ENCODE measurements at regions not wholly inside any gene's neighbourhood (a gene's known extent, or its start where the extent isn't known, plus 50 kb on each side); places are given as distances from the start of the nearest gene placed in this dataset.
"Not testable (repeated sequence)": the region's sequence is repeated elsewhere in the genome, so short reads cannot be mapped to it uniquely, and the experiment has no call there.

DNA sequence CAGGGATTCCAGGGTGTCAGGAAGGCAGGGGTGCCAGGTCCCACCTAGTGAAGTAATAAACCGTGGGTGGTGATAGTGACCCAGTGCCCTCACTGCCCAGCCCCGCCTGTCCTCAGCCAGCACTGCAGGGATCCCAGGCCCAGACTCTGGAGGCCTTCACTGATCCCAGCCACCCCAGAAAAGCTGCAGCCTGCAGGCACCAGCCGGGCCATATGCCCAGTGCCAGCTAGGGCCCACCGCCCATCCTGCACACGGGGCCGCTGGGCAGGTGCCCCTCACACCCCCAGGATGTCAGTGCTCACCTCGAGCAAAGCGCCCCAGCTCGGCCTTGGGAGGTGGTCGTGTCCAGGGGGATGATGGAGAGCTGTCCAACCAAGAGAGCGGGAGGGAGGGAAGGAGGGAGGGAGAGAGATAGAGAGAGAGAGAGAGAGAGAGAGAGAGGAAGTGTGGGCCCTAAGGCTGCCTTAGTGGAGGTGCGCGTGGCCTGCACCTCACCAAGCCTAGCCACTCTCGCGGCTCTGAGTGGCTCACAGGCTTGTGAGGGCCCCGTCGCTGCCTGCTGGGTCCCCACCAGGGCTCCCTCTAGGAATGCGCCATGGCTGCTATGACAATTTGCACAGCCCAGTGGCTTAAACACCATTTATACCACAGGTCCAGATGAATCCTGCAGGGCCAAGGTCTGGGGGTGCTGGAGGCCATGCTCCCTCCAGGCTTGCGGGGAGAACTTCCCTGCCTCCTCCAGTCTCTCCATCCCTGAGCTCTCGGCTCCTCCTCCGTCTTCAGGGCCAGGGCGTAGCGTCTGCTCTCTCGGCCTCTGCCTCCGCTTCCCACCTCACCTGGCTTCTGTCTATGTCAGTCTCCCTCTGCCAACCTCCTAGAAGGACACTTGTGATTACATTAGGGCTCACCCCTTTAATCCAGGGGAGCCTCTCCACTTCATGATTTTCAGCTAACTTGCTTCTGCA, 401.0 kb downstream of the TMEM121 start:
- intact Hi-C loops (cut with DNase I) = no loop called here
- DNase-seq (peak; percentile 33), ATAC-seq (no peak)
- Histone ChIP-seq H3K36me3 (no peaks in the 10 kb centered on the region), H3K4me1 (no peaks in the 10 kb centered on the region), H3K27ac (no peak overlapping the region), H3K4me3 (no peak overlapping the region), H3K9me3 (peaks cover 5% of the 10 kb centered on the region), H3K27me3 (ENCODE audit: low read depth) (peaks cover 6% of the 10 kb centered on the region)
- TF ChIP-seq, protein P1, sequence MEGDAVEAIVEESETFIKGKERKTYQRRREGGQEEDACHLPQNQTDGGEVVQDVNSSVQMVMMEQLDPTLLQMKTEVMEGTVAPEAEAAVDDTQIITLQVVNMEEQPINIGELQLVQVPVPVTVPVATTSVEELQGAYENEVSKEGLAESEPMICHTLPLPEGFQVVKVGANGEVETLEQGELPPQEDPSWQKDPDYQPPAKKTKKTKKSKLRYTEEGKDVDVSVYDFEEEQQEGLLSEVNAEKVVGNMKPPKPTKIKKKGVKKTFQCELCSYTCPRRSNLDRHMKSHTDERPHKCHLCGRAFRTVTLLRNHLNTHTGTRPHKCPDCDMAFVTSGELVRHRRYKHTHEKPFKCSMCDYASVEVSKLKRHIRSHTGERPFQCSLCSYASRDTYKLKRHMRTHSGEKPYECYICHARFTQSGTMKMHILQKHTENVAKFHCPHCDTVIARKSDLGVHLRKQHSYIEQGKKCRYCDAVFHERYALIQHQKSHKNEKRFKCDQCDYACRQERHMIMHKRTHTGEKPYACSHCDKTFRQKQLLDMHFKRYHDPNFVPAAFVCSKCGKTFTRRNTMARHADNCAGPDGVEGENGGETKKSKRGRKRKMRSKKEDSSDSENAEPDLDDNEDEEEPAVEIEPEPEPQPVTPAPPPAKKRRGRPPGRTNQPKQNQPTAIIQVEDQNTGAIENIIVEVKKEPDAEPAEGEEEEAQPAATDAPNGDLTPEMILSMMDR (IDR thresholded peaks at IDR 0.05) = no peak

DNA sequence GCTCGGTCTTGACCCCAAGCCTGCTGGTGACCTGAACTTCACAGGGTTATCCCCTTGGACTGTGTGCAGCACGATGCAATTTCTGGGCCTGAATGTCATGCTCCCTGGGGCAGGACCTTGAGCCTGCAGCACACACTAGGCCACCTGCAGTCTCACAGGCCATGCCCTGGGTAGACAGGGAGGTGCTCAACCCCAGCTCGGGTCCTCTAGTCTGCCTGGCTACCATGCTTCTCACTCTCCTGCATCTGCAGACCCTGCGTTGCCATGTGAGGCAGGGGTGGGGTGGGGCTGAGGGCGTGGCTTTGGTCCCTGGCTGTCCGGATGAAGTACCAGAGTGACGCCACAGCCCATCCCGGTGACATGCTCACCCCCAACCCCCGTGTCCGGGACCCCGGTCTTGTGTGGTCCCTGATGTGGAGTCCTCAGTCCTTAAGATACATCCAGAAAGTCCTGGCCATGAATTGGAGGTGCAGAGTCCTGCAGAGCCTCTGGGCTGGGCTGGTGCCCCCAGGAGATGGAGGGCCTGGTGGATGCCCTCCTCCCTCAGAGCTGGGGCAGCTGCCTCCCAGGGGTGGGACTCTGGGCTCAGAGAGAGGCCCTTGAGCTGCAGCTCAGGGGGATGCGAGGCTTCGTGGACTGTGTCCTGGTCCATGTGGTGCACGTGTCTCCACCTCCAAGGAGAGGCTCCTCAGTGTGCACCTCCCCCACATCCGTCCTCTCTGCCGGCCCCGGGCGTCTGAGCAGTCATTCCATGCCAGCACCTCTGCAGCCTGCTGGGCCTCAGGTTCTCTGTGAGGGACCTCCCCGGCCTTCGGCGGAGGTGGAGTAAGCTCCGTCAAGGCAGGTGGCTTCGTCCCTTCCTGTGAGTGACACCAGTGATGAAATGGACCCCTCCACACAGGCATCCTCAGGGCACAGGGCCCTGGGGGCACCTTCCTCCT, 402.1 kb downstream of the TMEM121 start:
- H3K4me3 ChIP-seq; H3K9me3 ChIP-seq; H3K27me3 ChIP-seq (ENCODE audit: low read depth); H3K4me1 ChIP-seq; H3K36me3 ChIP-seq; intact Hi-C loops (cut with DNase I); H3K27ac ChIP-seq: not testable (repeated sequence)
- ATAC-seq = peak; percentile 9 to 19
- DNase-seq = peak; percentile 37

DNA sequence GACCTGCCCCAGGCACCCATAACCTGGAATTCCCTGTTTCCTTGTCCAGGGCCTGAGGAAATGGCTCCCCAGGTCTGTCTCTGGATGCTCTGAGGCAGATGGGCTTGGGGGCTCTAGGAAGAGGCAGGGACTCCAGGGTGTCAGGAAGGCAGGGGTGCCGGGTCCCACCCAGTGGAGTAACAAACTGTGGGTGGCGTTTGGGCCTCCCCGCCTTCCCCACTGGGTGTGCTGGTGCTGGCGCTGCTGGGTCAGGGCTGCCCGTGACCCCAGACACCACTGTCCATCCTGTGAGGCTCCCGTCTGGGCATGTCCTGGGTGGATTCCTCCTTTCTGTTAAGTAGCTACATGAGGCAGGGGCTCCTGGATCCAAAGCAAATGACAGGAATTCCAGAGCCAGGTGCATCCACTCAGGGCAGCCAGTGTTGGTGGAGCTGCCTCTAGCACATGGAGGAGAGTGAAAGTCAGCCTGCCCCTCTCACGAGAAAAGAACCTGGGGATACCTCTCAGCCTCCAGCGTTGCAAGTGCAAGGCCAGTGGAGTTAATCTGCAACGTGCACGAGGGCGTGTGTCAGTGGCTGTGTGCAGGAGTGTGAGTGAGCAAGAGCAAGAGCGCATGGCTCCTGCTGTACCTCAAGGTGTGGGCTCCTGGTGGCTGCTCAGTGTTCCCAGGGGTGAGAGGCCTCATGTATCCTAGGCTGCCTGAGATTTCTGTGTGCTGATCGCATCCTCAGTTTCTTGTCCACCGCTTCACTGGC, 403.1 kb downstream of the TMEM121 start:
- ATAC-seq (peak in 1 of 2 donors; percentile 7), DNase-seq (peak; percentile 25)
- H3K4me3 ChIP-seq = no peak overlapping the region
- H3K27me3 ChIP-seq (ENCODE audit: low read depth) = peaks cover 6% of the 10 kb centered on the region
- H3K27ac ChIP-seq = no peak overlapping the region
- no peaks in the 10 kb centered on the region for H3K4me1 ChIP-seq
- H3K36me3 ChIP-seq = no peaks in the 10 kb centered on the region
- H3K9me3 ChIP-seq = no peaks in the 10 kb centered on the region
- intact Hi-C loops (cut with DNase I) = no loop called here
- TF ChIP-seq, protein P1 (IDR thresholded peaks at IDR 0.05) = no peak

DNA sequence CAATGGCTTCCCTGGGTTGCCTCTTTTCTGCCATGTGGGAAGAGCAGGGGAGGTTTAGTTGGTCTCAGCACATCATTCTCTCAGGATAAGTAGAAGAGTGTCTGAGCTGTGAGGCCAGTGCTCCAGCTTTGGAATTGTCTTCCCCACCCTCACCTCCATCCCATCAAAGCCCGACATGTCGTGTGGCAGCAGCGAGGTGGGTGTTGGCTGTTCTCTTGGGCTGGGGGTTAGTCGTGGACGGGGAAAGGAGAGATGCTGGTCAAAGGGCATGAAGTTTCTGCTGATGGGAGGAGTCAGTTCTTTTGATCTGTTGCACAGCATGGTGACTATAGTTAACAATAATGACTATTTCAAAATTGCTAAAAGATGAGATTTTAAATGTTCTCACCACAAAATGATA, 404.2 kb downstream of the TMEM121 start:
- no peak overlapping the region for H3K4me3 ChIP-seq
- H3K9me3 ChIP-seq = peaks cover 5% of the 10 kb centered on the region
- H3K27me3 ChIP-seq (ENCODE audit: low read depth) = peaks cover 6% of the 10 kb centered on the region
- ATAC-seq = no peak
- intact Hi-C loops (cut with DNase I) = no loop called here
- no peak overlapping the region for H3K27ac ChIP-seq
- no peaks in the 10 kb centered on the region for H3K36me3 ChIP-seq
- TF ChIP-seq, protein P1 (IDR thresholded peaks at IDR 0.05) = no peak
- no peaks in the 10 kb centered on the region for H3K4me1 ChIP-seq
- no peak for DNase-seq

DNA sequence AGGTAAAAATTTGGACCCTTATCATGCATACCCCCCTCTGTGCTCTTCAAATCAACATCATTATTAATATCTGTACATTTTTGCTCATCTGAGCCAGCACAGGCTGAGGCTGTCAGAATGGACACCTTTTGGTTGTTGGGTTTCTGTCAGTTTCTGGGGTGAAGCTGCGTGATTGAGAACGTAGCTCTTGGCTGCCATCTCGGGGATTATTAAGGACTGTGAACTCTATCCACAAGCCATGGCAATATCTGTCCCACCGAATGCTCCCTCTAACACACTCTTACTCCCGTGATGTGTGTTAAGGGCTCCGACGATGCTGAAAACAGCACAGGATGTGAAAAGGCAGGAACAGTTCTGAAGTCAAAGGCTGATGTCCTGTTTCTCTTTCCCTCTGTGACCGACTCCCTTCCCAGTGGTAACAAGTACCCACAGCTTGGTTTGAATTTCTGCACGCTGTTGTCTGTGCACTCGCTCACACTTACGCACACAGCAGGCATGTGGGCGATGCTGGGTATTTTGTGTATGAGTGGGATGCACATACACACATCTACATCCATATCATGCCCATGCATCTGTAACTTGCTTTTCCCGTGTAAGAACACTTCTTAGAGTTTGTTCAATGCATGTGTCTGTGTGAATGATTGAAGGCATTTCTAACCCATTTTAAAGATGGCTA, 405.6 kb downstream of the TMEM121 start:
- TF ChIP-seq, protein P1 (IDR thresholded peaks at IDR 0.05) = no peak
- Histone ChIP-seq H3K9me3 (peaks cover 9% of the 10 kb centered on the region), H3K27me3 (ENCODE audit: low read depth) (peaks cover 6% of the 10 kb centered on the region), H3K36me3 (no peaks in the 10 kb centered on the region), H3K4me1 (no peaks in the 10 kb centered on the region), H3K4me3 (no peak overlapping the region), H3K27ac (no peak overlapping the region)
- ATAC-seq (no peak), DNase-seq (no peak)
- intact Hi-C loops (cut with DNase I) = no loop called here

Measured in lower lobe of right lung (tissue), 2 donors.